ENCODE measurements at regions not wholly inside any gene's neighbourhood (a gene's known extent, or its start where the extent isn't known, plus 50 kb on each side); places are given as distances from the start of the nearest gene placed in this dataset.

GRCh38 chr9:103397868-103398600 lies 402.9 kb downstream of the CYLC2 start:
- intact Hi-C loops (cut with DNase I): no loop called here
- H3K27ac ChIP-seq: no peak overlapping the region
- no peaks in the 10 kb centered on the region for H3K36me3 ChIP-seq
- H3K4me1 ChIP-seq: no peaks in the 10 kb centered on the region
- no peak overlapping the region for H3K4me3 ChIP-seq
- H3K27me3 ChIP-seq: no peaks in the 10 kb centered on the region
- no peaks in the 10 kb centered on the region for H3K9me3 ChIP-seq
- FAIRE-seq: no peak
- peak in 5 of 6 donors; percentile 19 to 63 (median 37) for DNase-seq
- peak; percentile 72 to 96 (median 94) for ATAC-seq
- 43 to 50% methylated on average over 5 of the region's 5 CpGs for WGBS, 2 donors
- peak; percentile 61 to 73 (median 62) for TF ChIP-seq CTCF (IDR thresholded peaks at IDR 0.05)

GRCh38 chr9:103399535-103399934 lies 404.4 kb downstream of the CYLC2 start:
- ATAC-seq (no peak), DNase-seq (no peak), FAIRE-seq (peak; percentile 26)
- WGBS, 2 donors: 68 to 81% methylated on average over 3 of the region's 3 CpGs
- intact Hi-C loops (cut with DNase I): no loop called here
- H3K27ac ChIP-seq: no peak overlapping the region
- H3K36me3 ChIP-seq: no peaks in the 10 kb centered on the region
- no peak overlapping the region for H3K4me3 ChIP-seq
- no peaks in the 10 kb centered on the region for H3K27me3 ChIP-seq
- no peaks in the 10 kb centered on the region for H3K9me3 ChIP-seq
- TF ChIP-seq CTCF (IDR thresholded peaks at IDR 0.05): no peak
- H3K4me1 ChIP-seq: no peaks in the 10 kb centered on the region

- H3K36me3 ChIP-seq: no peaks in the 10 kb centered on the region
- H3K27ac ChIP-seq: no peak overlapping the region
- no peaks in the 10 kb centered on the region for H3K9me3 ChIP-seq
- no peak for TF ChIP-seq CTCF (IDR thresholded peaks at IDR 0.05)
- FAIRE-seq: no peak
- H3K4me1 ChIP-seq: no peaks in the 10 kb centered on the region
- DNase-seq: no peak
- ATAC-seq: no peak
- intact Hi-C loops (cut with DNase I): no loop called here
- no peaks in the 10 kb centered on the region for H3K27me3 ChIP-seq
- 84 to 96% methylated on average over 1 of the region's 1 CpG for WGBS, 2 donors
- no peak overlapping the region for H3K4me3 ChIP-seq
Measured at GRCh38 chr9:103407260-103407659, 412.1 kb downstream of the CYLC2 start.

- DNase-seq (no peak), ATAC-seq (no peak), FAIRE-seq (no peak)
- H3K4me3 ChIP-seq: no peak overlapping the region
- intact Hi-C loops (cut with DNase I): no loop called here
- WGBS, 2 donors: 65 to 68% methylated on average over 4 of the region's 4 CpGs
- H3K27ac ChIP-seq: no peak overlapping the region
- no peaks in the 10 kb centered on the region for H3K36me3 ChIP-seq
- H3K27me3 ChIP-seq: no peaks in the 10 kb centered on the region
- H3K9me3 ChIP-seq: no peaks in the 10 kb centered on the region
- TF ChIP-seq CTCF (IDR thresholded peaks at IDR 0.05): no peak
- no peaks in the 10 kb centered on the region for H3K4me1 ChIP-seq
Measured at GRCh38 chr9:103410059-103410458, 414.9 kb downstream of the CYLC2 start.

- FAIRE-seq (no peak), DNase-seq (no peak), ATAC-seq (no peak)
- Histone ChIP-seq H3K27ac (no peak overlapping the region), H3K9me3 (no peaks in the 10 kb centered on the region), H3K4me1 (no peaks in the 10 kb centered on the region), H3K36me3 (no peaks in the 10 kb centered on the region), H3K4me3 (no peak overlapping the region), H3K27me3 (no peaks in the 10 kb centered on the region)
- 59 to 73% methylated on average over 4 of the region's 4 CpGs for WGBS, 2 donors
- no peak for TF ChIP-seq CTCF (IDR thresholded peaks at IDR 0.05)
- intact Hi-C loops (cut with DNase I): no loop called here
Measured at GRCh38 chr9:103427696-103428095, 432.6 kb downstream of the CYLC2 start.

All from pancreas (tissue), 10 donors.